ENCODE measurements at regions not wholly inside any gene's neighbourhood (a gene's known extent, or its start where the extent isn't known, plus 50 kb on each side); places are given as distances from the start of the nearest gene placed in this dataset.

GRCh38 chr11:115030166-115030565 lies 351.8 kb downstream of the NXPE2 start:
- no peak overlapping the region for H3K4me3 Mint-ChIP-seq
- no peaks in the 10 kb centered on the region for H3K36me3 Mint-ChIP-seq
- DNase-seq (ENCODE audit: low spot score in 2 of 2, unreplicated experiment in 2 of 2) = no peak
- peaks cover 6% of the 10 kb centered on the region for H3K27me3 Mint-ChIP-seq (ENCODE audit: low read depth)
- H3K9me3 Mint-ChIP-seq = peaks cover 34% of the 10 kb centered on the region
- H3K4me1 Mint-ChIP-seq = no peaks in the 10 kb centered on the region
- no peak for TF ChIP-seq CTCF (IDR thresholded peaks at IDR 0.05; ENCODE audit: unreplicated experiment)
- no peak overlapping the region for H3K27ac Mint-ChIP-seq

- TF ChIP-seq CTCF (IDR thresholded peaks at IDR 0.05; ENCODE audit: unreplicated experiment) = no peak
- no peak overlapping the region for H3K4me3 Mint-ChIP-seq
- H3K4me1 Mint-ChIP-seq = no peaks in the 10 kb centered on the region
- no peak overlapping the region for H3K27ac Mint-ChIP-seq
- DNase-seq (ENCODE audit: low spot score in 2 of 2, unreplicated experiment in 2 of 2) = no peak
- no peaks in the 10 kb centered on the region for H3K36me3 Mint-ChIP-seq
- peaks cover 18% of the 10 kb centered on the region for H3K9me3 Mint-ChIP-seq
- peaks cover 17% of the 10 kb centered on the region for H3K27me3 Mint-ChIP-seq (ENCODE audit: low read depth)
These were observed 358.3 kb downstream of the NXPE2 start for GRCh38 chr11:115036406-115037180.

- Mint-ChIP-seq H3K27me3 (ENCODE audit: low read depth) (peaks cover 13% of the 10 kb centered on the region), H3K36me3 (no peaks in the 10 kb centered on the region), H3K4me3 (no peak overlapping the region), H3K4me1 (no peaks in the 10 kb centered on the region), H3K27ac (no peak overlapping the region), H3K9me3 (peaks cover 11% of the 10 kb centered on the region)
- no peak for DNase-seq (ENCODE audit: low spot score in 2 of 2, unreplicated experiment in 2 of 2)
- no peak for TF ChIP-seq CTCF (IDR thresholded peaks at IDR 0.05; ENCODE audit: unreplicated experiment)
These were observed 363.7 kb downstream of the NXPE2 start for GRCh38 chr11:115042002-115042401.

GRCh38 chr11:115047631-115048030 lies 369.3 kb downstream of the NXPE2 start:
- Mint-ChIP-seq H3K9me3 (no peaks in the 10 kb centered on the region), H3K4me1 (no peaks in the 10 kb centered on the region), H3K27ac (no peak overlapping the region), H3K36me3 (no peaks in the 10 kb centered on the region), H3K4me3 (no peak overlapping the region), H3K27me3 (ENCODE audit: low read depth) (peaks cover 34% of the 10 kb centered on the region)
- no peak for TF ChIP-seq CTCF (IDR thresholded peaks at IDR 0.05; ENCODE audit: unreplicated experiment)
- DNase-seq (ENCODE audit: low spot score in 2 of 2, unreplicated experiment in 2 of 2) = no peak

GRCh38 chr11:115049796-115050195 lies 371.5 kb downstream of the NXPE2 start:
- no peaks in the 10 kb centered on the region for H3K36me3 Mint-ChIP-seq
- peaks cover 6% of the 10 kb centered on the region for H3K4me1 Mint-ChIP-seq
- no peak for TF ChIP-seq CTCF (IDR thresholded peaks at IDR 0.05; ENCODE audit: unreplicated experiment)
- no peak overlapping the region for H3K27ac Mint-ChIP-seq
- DNase-seq (ENCODE audit: low spot score in 2 of 2, unreplicated experiment in 2 of 2) = no peak
- no peaks in the 10 kb centered on the region for H3K9me3 Mint-ChIP-seq
- H3K27me3 Mint-ChIP-seq (ENCODE audit: low read depth) = peaks cover 31% of the 10 kb centered on the region
- no peak overlapping the region for H3K4me3 Mint-ChIP-seq
